HL-60 (cell line): ENCODE measurements at regions not wholly inside any gene's neighbourhood (a gene's known extent, or its start where the extent isn't known, plus 50 kb on each side); places are given as distances from the start of the nearest gene placed in this dataset.

ENCODE experiments used
- CTCF ChIP-seq: IDR thresholded peaks from one replicate; pipeline ENCODE4 v1.5.1; 2011; ENCODE audit warnings: low read length, control low read depth, inconsistent platforms; ENCODE audit not compliant: insufficient read depth
- GABPA ChIP-seq: IDR thresholded peaks from 2 replicates; pipeline ENCODE4 v1.6.1; 2012; ENCODE audit warnings: low read depth

DNA sequence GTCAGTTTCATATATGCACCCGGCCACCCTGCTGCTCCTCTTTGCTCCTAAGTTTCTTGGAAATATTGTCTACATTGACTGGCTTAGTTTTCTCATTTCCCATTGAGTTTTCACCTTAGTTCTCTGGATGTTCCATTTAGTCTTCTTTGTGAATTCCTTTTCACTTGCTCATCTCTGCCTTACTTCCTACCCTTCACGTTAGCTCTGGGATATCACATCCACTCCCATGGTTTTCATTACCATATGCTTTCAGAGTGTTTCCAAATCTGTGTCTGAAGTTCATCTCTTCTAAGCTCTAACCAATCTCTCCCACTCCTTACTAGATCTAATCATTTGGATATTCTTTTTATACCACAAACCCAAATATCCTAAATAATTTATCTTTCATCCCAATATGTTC lies 226.4 kb downstream of the FAM76B start:
- TF ChIP-seq CTCF, result no peak
- TF ChIP-seq GABPA, result no peak
